K562 (cell line): ENCODE measurements at regions not wholly inside any gene's neighbourhood (a gene's known extent, or its start where the extent isn't known, plus 50 kb on each side); places are given as distances from the start of the nearest gene placed in this dataset.

ENCODE experiments used
- ATAC-seq: fragments of 200-7000 bp; cut with Tn5 transposase; 3 replicates; pipeline ENCODE4 v1.9.1; 2020; ENCODE audit warnings: moderate library complexity
- BruUV-seq: library from RNA; stranded (reverse); fragments of 400-500 nt; replicated peaks from 2 replicates; lab custom pipeline; 2021; lab: Mats Ljungman, UMichigan
- CTCF ChIA-PET: fragments of 300-600 bp; formaldehyde crosslinking; extraction: SDS; loops from one replicate; lab custom pipeline; 2021; ENCODE audit warnings: low intra/inter-chr PET ratio; lab: Yijun Ruan, JAX
- POLR2A ChIA-PET: fragments of 300-600, 350-650 bp; sonication (Branson Sonifier 250); formaldehyde crosslinking; extraction: SDS; loops from one replicate; lab custom pipeline; 2021; ENCODE audit warnings: antibody characterized with exemption, inconsistent platforms; lab: Yijun Ruan, JAX
- DNase-seq, 4 experiments: peaks; one replicate each; pipeline versions ENCODE4 v3.0.0 to v3.0.0-alpha.2; 2011 to 2018; ENCODE audit warnings: low spot score in 3 of 4, mixed read lengths in 3 of 4; ENCODE audit errors: extremely low read depth in 1 of 4
- FAIRE-seq: peaks from 2 replicates; lab custom pipeline; 2011; peaks lifted over from hg19 to GRCh38; lab: Jason Lieb, UNC
- H2AFZ ChIP-seq: 2 replicates; pipeline ENCODE4 v1.6.0; 2011; ENCODE audit warnings: low read depth, low read length, control low read depth, inconsistent platforms
- H3K27ac ChIP-seq: fragments of 200-600 bp; 3 replicates; pipeline ENCODE4 v1.8.0; 2011; ENCODE audit warnings: low read depth, mild to moderate bottlenecking, control low read depth, inconsistent platforms, low read length, moderate library complexity, mixed read lengths; ENCODE audit errors: extremely low read depth
- H3K27me3 ChIP-seq, 2 experiments: fragments of 300-600 bp in 1 of 2; 2 replicates in 1 of 2; 3 replicates in 1 of 2; pipeline versions ENCODE4 v1.6.0 to v1.8.0; 2011; ENCODE audit warnings: inconsistent platforms in 2 of 2, low read length in 2 of 2, mild to moderate bottlenecking in 1 of 2, mixed read lengths in 1 of 2, moderate library complexity in 1 of 2; ENCODE audit not compliant: control insufficient read depth in 2 of 2, insufficient read depth in 2 of 2
- H3K36me3 ChIP-seq: fragments of 300-600 bp; 3 replicates; pipeline ENCODE4 v1.8.0; 2011; ENCODE audit warnings: mild to moderate bottlenecking, low read length, inconsistent platforms; ENCODE audit not compliant: control insufficient read depth, insufficient read depth
- H3K4me1 ChIP-seq, 2 experiments: fragments of 200-600 bp in 1 of 2; replicated peaks in 1 of 2; 2 replicates in 1 of 2; 3 replicates in 1 of 2; pipeline versions ENCODE4 v1.5.1 to v1.8.0; 2011; ENCODE audit warnings: inconsistent platforms in 2 of 2, low read length in 2 of 2, mild to moderate bottlenecking in 1 of 2, mixed read lengths in 1 of 2, moderate library complexity in 1 of 2; ENCODE audit not compliant: control insufficient read depth in 2 of 2, insufficient read depth in 2 of 2
- H3K4me2 ChIP-seq: 2 replicates; pipeline ENCODE4 v1.6.1; 2011; ENCODE audit warnings: low read length, control low read depth, inconsistent platforms, mixed read lengths; ENCODE audit not compliant: insufficient read depth
- H3K4me3 ChIP-seq: fragments of 200-600 bp; sonication (generic), shearing (Covaris generic); 2 replicates; pipeline ENCODE4 v1.5.1; 2016; ENCODE audit warnings: control low read depth, inconsistent platforms
- H3K79me2 ChIP-seq: fragments of 200-600 bp; 3 replicates; pipeline ENCODE4 v1.8.0; 2011; ENCODE audit warnings: low read length, inconsistent platforms; ENCODE audit not compliant: control insufficient read depth, insufficient read depth
- H3K9ac ChIP-seq, 2 experiments: 2 replicates each; pipeline versions ENCODE4 v1.6.0 to v1.6.1; 2011; ENCODE audit warnings: low read depth in 2 of 2, low read length in 2 of 2, control low read depth in 1 of 2, inconsistent platforms in 1 of 2, mild to moderate bottlenecking in 1 of 2, mixed read lengths in 1 of 2; ENCODE audit not compliant: insufficient read depth in 1 of 2
- H3K9me1 ChIP-seq: one replicate; pipeline ENCODE4 v1.6.0; 2011; ENCODE audit warnings: inconsistent platforms, mild to moderate bottlenecking, low read length, moderate library complexity; ENCODE audit not compliant: control insufficient read depth, insufficient read depth
- H3K9me3 ChIP-seq: replicated peaks from 2 replicates; pipeline ENCODE4 v1.5.1; 2011; ENCODE audit warnings: low read depth, low read length, inconsistent platforms; ENCODE audit not compliant: control insufficient read depth, insufficient read depth
- H4K20me1 ChIP-seq: replicated peaks from 2 replicates; pipeline ENCODE4 v1.6.1; 2011; ENCODE audit warnings: low read length, inconsistent platforms, mixed read lengths; ENCODE audit not compliant: control insufficient read depth, insufficient read depth
- ETV6 ChIP-seq, 3 experiments: fragments of 150-350 bp in 1 of 3; sonication (generic) in 1 of 3; formaldehyde crosslinking in 1 of 3; IDR thresholded peaks; 2 replicates each; pipeline versions ENCODE4 v1.6.1 to v1.8.0; 2014 to 2022; ENCODE audit warnings: borderline replicate concordance in 2 of 3, low read depth in 2 of 3, antibody characterized with exemption in 1 of 3, low read length in 1 of 3, mild to moderate bottlenecking in 1 of 3, missing genetic modification reagents in 1 of 3
- HDAC1 ChIP-seq, 2 experiments: fragments of 450-650 bp; IDR thresholded peaks; 2 replicates each; pipeline ENCODE4 v1.6.1; 2016 to 2017; ENCODE audit warnings: inconsistent platforms in 1 of 2, mild to moderate bottlenecking in 1 of 2, moderate library complexity in 1 of 2
- HEY1 ChIP-seq: fragments of 250-450 bp; sonication (Bioruptor Pico); IDR thresholded peaks from 2 replicates; pipeline ENCODE4 v1.5.0; 2020; ENCODE audit warnings: mild to moderate bottlenecking, moderate library complexity, borderline replicate concordance
- KDM4B ChIP-seq, 2 experiments: fragments of 450-650 bp in 1 of 2; sonication (generic) in 1 of 2; IDR thresholded peaks; 2 replicates each; pipeline ENCODE4 v1.6.1; 2016 to 2017; ENCODE audit warnings: borderline replicate concordance in 2 of 2, antibody characterized with exemption in 1 of 2, low read depth in 1 of 2, mild to moderate bottlenecking in 1 of 2
- KLF13 ChIP-seq: fragments of 450-650 bp; IDR thresholded peaks from 2 replicates; pipeline ENCODE4 v1.6.1; 2016; ENCODE audit warnings: missing genetic modification characterization, low read depth, mild to moderate bottlenecking, missing compliant biosample characterization, moderate library complexity, borderline replicate concordance
- MEF2A ChIP-seq: IDR thresholded peaks from 2 replicates; pipeline ENCODE4 v1.6.1; 2011; ENCODE audit warnings: low read depth, mild to moderate bottlenecking, low read length, moderate library complexity; ENCODE audit not compliant: control insufficient read depth
- MTA2 ChIP-seq: fragments of 450-650 bp; IDR thresholded peaks from 2 replicates; pipeline ENCODE4 v1.6.1; 2016; ENCODE audit warnings: low read depth
- ZNF217 ChIP-seq: sonication (generic); formaldehyde crosslinking; IDR thresholded peaks from 2 replicates; pipeline ENCODE4 v1.8.0; 2022; ENCODE audit warnings: mild to moderate bottlenecking, missing genetic modification reagents
- ZNF668 ChIP-seq: fragments of 250-450 bp; sonication (Bioruptor Pico); IDR thresholded peaks from 2 replicates; pipeline ENCODE4 v1.8.0; 2022; ENCODE audit warnings: mild to moderate bottlenecking, inconsistent platforms
- WGBS: fragments of 100-300 bp; shearing (Covaris generic); methylation state at CpG from one replicate; pipeline ENCODE4 v1.1.6; 2016; ENCODE audit warnings: low coverage, mixed read lengths; ENCODE audit not compliant: insufficient coverage; ENCODE audit errors: missing lambda C conversion rate; 5-methylcytosine and 5-hydroxymethylcytosine counted together
- in situ Hi-C: fragments of 300-500 bp; cut with MboI; formaldehyde crosslinking; loops from 4 replicates; pipeline ENCODE4 v1.15.0; 2018; ENCODE audit warnings: inconsistent platforms, mixed read lengths
- intact Hi-C: fragments of 100-400 bp; cut with micrococcal nuclease; formaldehyde crosslinking; loops from 2 replicates; pipeline ENCODE4 v1.14.2; 2022
- TF ChIP-seq, protein P1 (sequence below): fragments of 450-650 bp; IDR thresholded peaks from 2 replicates; pipeline ENCODE4 v1.6.1; 2016; ENCODE audit warnings: mild to moderate bottlenecking
- TF ChIP-seq, protein P2 (sequence below): fragments of 150-350 bp; conservative IDR thresholded peaks from 2 replicates; pipeline ENCODE4 v1.6.1; 2014; ENCODE audit warnings: low read length

DNA sequence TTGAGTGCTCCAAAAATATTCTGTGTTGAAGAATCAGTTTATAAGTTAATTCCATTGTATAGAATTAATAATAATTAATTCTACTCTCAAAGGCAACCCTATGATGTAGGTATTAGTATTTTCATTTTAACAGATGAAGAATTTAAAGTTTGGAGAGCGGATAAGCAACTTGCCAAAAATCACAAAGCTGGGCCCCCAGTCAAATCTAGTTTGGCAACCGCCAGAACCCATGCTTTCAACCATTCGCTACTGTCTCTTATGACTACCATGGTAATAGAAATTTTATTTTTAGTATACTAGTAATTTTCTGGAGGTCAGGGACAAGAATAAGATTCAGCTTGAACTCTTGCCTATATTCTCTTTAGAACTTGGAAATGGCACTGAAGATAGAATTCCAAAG, 229.8 kb downstream of the IBTK start:
- DNase-seq (no peak), ATAC-seq (no peak)
- 0% methylated on average over 3 of the region's 3 CpGs for WGBS
- CTCF ChIA-PET, result no interaction called here
- POLR2A ChIA-PET, result interaction anchor here (1.5 kb wide), 1 partner anchor 12 kb away, joined by 5 read pairs; no protein-coding TSS in a partner anchor
- no peak overlapping the region for H3K4me2 ChIP-seq
- no peaks in the 10 kb centered on the region for H4K20me1 ChIP-seq
- in situ Hi-C loops (no loop called here), intact Hi-C loops (no loop called here)
- no peak overlapping the region for H3K9ac ChIP-seq
- no peak overlapping the region for H2AFZ ChIP-seq
- no peak overlapping the region for H3K27ac ChIP-seq
- H3K79me2 ChIP-seq, result no peaks in the 10 kb centered on the region
- no peaks in the 10 kb centered on the region for H3K36me3 ChIP-seq
- no peak overlapping the region for H3K4me3 ChIP-seq
- H3K9me3 ChIP-seq, result no peaks in the 10 kb centered on the region
- no peaks in the 10 kb centered on the region for H3K4me1 ChIP-seq
- no peaks in the 10 kb centered on the region for H3K9me1 ChIP-seq
- H3K27me3 ChIP-seq, result no peaks in the 10 kb centered on the region
- TF ChIP-seq, protein P1, sequence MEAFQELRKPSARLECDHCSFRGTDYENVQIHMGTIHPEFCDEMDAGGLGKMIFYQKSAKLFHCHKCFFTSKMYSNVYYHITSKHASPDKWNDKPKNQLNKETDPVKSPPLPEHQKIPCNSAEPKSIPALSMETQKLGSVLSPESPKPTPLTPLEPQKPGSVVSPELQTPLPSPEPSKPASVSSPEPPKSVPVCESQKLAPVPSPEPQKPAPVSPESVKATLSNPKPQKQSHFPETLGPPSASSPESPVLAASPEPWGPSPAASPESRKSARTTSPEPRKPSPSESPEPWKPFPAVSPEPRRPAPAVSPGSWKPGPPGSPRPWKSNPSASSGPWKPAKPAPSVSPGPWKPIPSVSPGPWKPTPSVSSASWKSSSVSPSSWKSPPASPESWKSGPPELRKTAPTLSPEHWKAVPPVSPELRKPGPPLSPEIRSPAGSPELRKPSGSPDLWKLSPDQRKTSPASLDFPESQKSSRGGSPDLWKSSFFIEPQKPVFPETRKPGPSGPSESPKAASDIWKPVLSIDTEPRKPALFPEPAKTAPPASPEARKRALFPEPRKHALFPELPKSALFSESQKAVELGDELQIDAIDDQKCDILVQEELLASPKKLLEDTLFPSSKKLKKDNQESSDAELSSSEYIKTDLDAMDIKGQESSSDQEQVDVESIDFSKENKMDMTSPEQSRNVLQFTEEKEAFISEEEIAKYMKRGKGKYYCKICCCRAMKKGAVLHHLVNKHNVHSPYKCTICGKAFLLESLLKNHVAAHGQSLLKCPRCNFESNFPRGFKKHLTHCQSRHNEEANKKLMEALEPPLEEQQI, result no peak
- TF ChIP-seq, all 486 proteins: peak for 0
- BruUV-seq, result no TSS peak
- no peak for FAIRE-seq

GRCh38 chr6:82017288-82017687, 230.3 kb downstream of the IBTK start:
- in situ Hi-C loops (no loop called here), intact Hi-C loops (no loop called here)
- Histone ChIP-seq H4K20me1 (no peaks in the 10 kb centered on the region), H3K4me1 (no peaks in the 10 kb centered on the region), H3K9me3 (no peaks in the 10 kb centered on the region), H3K4me2 (no peak overlapping the region), H3K9ac (no peak overlapping the region), H3K79me2 (no peaks in the 10 kb centered on the region), H3K9me1 (no peaks in the 10 kb centered on the region), H3K36me3 (no peaks in the 10 kb centered on the region), H3K27ac (no peak overlapping the region), H2AFZ (no peak overlapping the region), H3K27me3 (no peaks in the 10 kb centered on the region), H3K4me3 (no peak overlapping the region)
- no peak for ATAC-seq
- FAIRE-seq, result no peak
- POLR2A ChIA-PET, result interaction anchor here (1.5 kb wide), 1 partner anchor 11 kb away, joined by 5 read pairs; no protein-coding TSS in a partner anchor
- no TSS peak for BruUV-seq
- CTCF ChIA-PET, result no interaction called here
- no peak for DNase-seq
- TF ChIP-seq MEF2A (no peak), ETV6 (IDR thresholded peaks at IDR 0.05; ENCODE audit: borderline replicate concordance in 1 of 2, low read depth in 2 of 2, low read length in 1 of 2) (no peak), ETV6 (CRISPR knock-in tag; IDR thresholded peaks at IDR 0.05; ENCODE audit: borderline replicate concordance) (no peak), HDAC1 (IDR thresholded peaks at IDR 0.05) (no peak), MTA2 (no peak), ZNF668 (CRISPR knock-in tag) (no peak), ZNF217 (CRISPR knock-in tag) (no peak), HEY1 (CRISPR knock-in tag) (no peak), KLF13 (no peak), KDM4B (IDR thresholded peaks at IDR 0.05; ENCODE audit: borderline replicate concordance in 2 of 2, low read depth in 1 of 2) (no peak)
- TF ChIP-seq, protein P2, sequence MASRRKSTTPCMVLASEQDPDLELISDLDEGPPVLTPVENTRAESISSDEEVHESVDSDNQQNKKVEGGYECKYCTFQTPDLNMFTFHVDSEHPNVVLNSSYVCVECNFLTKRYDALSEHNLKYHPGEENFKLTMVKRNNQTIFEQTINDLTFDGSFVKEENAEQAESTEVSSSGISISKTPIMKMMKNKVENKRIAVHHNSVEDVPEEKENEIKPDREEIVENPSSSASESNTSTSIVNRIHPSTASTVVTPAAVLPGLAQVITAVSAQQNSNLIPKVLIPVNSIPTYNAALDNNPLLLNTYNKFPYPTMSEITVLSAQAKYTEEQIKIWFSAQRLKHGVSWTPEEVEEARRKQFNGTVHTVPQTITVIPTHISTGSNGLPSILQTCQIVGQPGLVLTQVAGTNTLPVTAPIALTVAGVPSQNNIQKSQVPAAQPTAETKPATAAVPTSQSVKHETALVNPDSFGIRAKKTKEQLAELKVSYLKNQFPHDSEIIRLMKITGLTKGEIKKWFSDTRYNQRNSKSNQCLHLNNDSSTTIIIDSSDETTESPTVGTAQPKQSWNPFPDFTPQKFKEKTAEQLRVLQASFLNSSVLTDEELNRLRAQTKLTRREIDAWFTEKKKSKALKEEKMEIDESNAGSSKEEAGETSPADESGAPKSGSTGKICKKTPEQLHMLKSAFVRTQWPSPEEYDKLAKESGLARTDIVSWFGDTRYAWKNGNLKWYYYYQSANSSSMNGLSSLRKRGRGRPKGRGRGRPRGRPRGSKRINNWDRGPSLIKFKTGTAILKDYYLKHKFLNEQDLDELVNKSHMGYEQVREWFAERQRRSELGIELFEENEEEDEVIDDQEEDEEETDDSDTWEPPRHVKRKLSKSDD, result no peak
